Transverse colon (tissue), 4 donors: ENCODE measurements at regions not wholly inside any gene's neighbourhood (a gene's known extent, or its start where the extent isn't known, plus 50 kb on each side); places are given as distances from the start of the nearest gene placed in this dataset.

Experiments
- DNase-seq: peaks from one replicate; pipeline ENCODE4 v3.0.0-alpha.2; 2019
- H3K27ac ChIP-seq, 4 donors: fragments of 200-600 bp; sonication (generic); 2 replicates each; pipeline ENCODE4 v1.5.1; 2016 to 2018; ENCODE audit warnings: inconsistent platforms in 4 of 4
- H3K27me3 ChIP-seq: fragments of 200-600 bp; sonication (generic); 2 replicates; pipeline ENCODE4 v1.5.1; 2017; ENCODE audit warnings: inconsistent platforms
- H3K36me3 ChIP-seq, 4 donors: fragments of 200-600 bp; sonication (generic); 2 replicates each; pipeline ENCODE4 v1.5.1; 2017 to 2019; ENCODE audit warnings: inconsistent platforms in 4 of 4
- H3K4me1 ChIP-seq, 4 donors: fragments of 200-600 bp; sonication (generic); 2 replicates each; pipeline ENCODE4 v1.5.1; 2017 to 2020; ENCODE audit warnings: inconsistent platforms in 4 of 4
- H3K4me3 ChIP-seq, 4 donors: fragments of 200-600 bp; sonication (generic); 1 replicate in 1 of 4; 2 replicates in 3 of 4; pipeline versions ENCODE4 v1.5.1 to v1.6.1; 2017 to 2019; ENCODE audit warnings: inconsistent platforms in 4 of 4
- H3K9me3 ChIP-seq, 2 donors: fragments of 200-600 bp; sonication (generic); 2 replicates each; pipeline ENCODE4 v1.5.1; 2017 to 2019; ENCODE audit warnings: inconsistent platforms in 2 of 2
- CTCF ChIP-seq, 5 experiments: fragments of 200-600 bp in 3 of 5; fragments of 450-650 bp in 2 of 5; sonication (generic) in 3 of 5; IDR thresholded peaks; 1 replicate in 2 of 5; 2 replicates in 3 of 5; pipeline ENCODE4 v1.5.1; 2016 to 2017; ENCODE audit warnings: antibody characterized with exemption in 5 of 5, inconsistent platforms in 3 of 5, mild to moderate bottlenecking in 2 of 5, moderate library complexity in 1 of 5
- EP300 ChIP-seq: sonication (generic); formaldehyde crosslinking; IDR thresholded peaks from one replicate; pipeline ENCODE4 v1.6.1; 2017; ENCODE audit warnings: antibody characterized with exemption, low read depth
- POLR2A ChIP-seq: fragments of 450-650 bp; IDR thresholded peaks from one replicate; pipeline ENCODE4 v1.6.1; 2016; ENCODE audit warnings: antibody characterized with exemption, mild to moderate bottlenecking, moderate library complexity
- POLR2AphosphoS5 ChIP-seq, 3 donors: sonication (generic); formaldehyde crosslinking; IDR thresholded peaks; one replicate each; pipeline ENCODE4 v1.6.1; 2016; ENCODE audit warnings: antibody characterized with exemption in 3 of 3
- WGBS, 2 donors: methylation state at CpG; one replicate each; pipeline ENCODE4 v1.1.5; 2018; ENCODE audit warnings: low coverage in 1 of 2; 5-methylcytosine and 5-hydroxymethylcytosine counted together
- in situ Hi-C, 4 donors: fragments of 200-750 bp; cut with MboI; loops; one replicate each; pipeline versions ENCODE4 v1.15.0 to v1.15.1; 2017; ENCODE audit warnings: low sequenced_read_pairs in 3 of 4, low pct_ligation_motif_present in 1 of 4, low pct_unique_long_range_greater_than_20kb in 1 of 4
- intact Hi-C: fragments of 100-400 bp; cut with DNase I; formaldehyde crosslinking; loops from one replicate; pipeline ENCODE4 v1.15.1; 2023; ENCODE audit warnings: low total_unique reads

DNA sequence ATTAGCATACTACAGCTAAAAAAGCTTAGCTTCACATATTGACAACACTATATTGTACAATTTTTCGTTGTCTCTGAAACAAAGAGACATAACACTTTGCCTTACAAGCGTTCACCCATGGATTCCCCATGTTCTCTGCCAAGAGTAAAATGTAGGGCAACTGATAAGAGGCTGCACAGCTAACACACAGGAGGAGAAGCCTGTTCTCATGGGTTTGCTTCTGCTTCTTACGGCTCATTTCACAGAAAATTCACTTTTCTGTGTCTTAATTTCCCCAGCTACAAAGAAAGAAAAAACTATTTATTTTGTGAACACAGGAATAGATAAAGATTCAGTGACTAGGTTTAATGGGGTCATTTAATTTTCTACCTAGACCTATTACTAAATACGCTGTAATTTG lies 182.8 kb upstream of the DLGAP1 start:
- in situ Hi-C loops (no loop called here), intact Hi-C loops (no loop called here)
- Histone ChIP-seq H3K36me3 (no peaks in the 10 kb centered on the region), H3K9me3 (peaks cover 4 to 5% of the 10 kb centered on the region in 2 donors), H3K27me3 (no peaks in the 10 kb centered on the region), H3K4me1 (no peaks in the 10 kb centered on the region), H3K27ac (no peak overlapping the region), H3K4me3 (no peak overlapping the region)
- no peak for DNase-seq
- 55 to 80% methylated on average over 4 of the region's 4 CpGs for WGBS, 2 donors
- TF ChIP-seq POLR2A (no peak), EP300 (no peak), CTCF (IDR thresholded peaks at IDR 0.05) (no peak), POLR2AphosphoS5 (IDR thresholded peaks at IDR 0.05) (no peak)

GRCh38 chr18:4636967-4637366 lies 181.9 kb upstream of the DLGAP1 start:
- no peak overlapping the region for H3K4me3 ChIP-seq
- no peaks in the 10 kb centered on the region for H3K36me3 ChIP-seq
- peaks cover 4 to 5% of the 10 kb centered on the region in 2 donors for H3K9me3 ChIP-seq
- H3K27ac ChIP-seq = no peak overlapping the region
- DNase-seq = no peak
- intact Hi-C loops = no loop called here
- 49 to 55% methylated on average over 2 to 4 of the region's 4 CpGs for WGBS, 2 donors
- no peak for TF ChIP-seq EP300
- in situ Hi-C loops = no loop called here
- no peaks in the 10 kb centered on the region for H3K4me1 ChIP-seq
- H3K27me3 ChIP-seq = no peaks in the 10 kb centered on the region

- H3K4me1 ChIP-seq = no peaks in the 10 kb centered on the region
- H3K4me3 ChIP-seq = no peak overlapping the region
- peaks cover 4 to 5% of the 10 kb centered on the region in 2 donors for H3K9me3 ChIP-seq
- intact Hi-C loops = no loop called here
- no peaks in the 10 kb centered on the region for H3K36me3 ChIP-seq
- no peak for DNase-seq
- no peak overlapping the region for H3K27ac ChIP-seq
- no peak for TF ChIP-seq POLR2AphosphoS5 (IDR thresholded peaks at IDR 0.05)
- TF ChIP-seq EP300 = no peak
- TF ChIP-seq POLR2A = no peak
- TF ChIP-seq CTCF (IDR thresholded peaks at IDR 0.05) = no peak
- WGBS, 2 donors = 60 to 86% methylated on average over 1 to 6 of the region's 6 CpGs
- in situ Hi-C loops = no loop called here
- no peaks in the 10 kb centered on the region for H3K27me3 ChIP-seq
These were observed 176.1 kb upstream of the DLGAP1 start for GRCh38 chr18:4631239-4631638.

DNA sequence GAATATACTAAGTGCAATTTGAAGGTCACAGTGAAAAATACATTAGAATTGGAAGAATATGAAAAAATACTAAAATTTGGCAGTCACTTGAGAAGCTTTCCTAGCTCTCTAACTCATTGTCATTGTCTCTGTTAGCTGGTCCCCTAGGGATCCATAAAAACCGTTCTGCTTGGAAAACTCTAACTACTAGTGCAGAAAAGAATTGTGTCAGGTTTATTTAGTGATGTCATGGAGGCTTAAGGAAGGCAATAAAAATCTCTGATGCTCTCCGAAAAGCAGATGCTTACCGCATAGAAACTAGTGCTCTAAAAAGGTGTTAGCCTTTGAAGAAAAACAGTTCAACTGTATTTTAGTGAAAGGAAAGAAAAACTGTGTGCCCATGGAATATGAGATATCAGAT lies 150.1 kb upstream of the DLGAP1 start:
- in situ Hi-C loops (no loop called here), intact Hi-C loops (no loop called here)
- TF ChIP-seq CTCF (IDR thresholded peaks at IDR 0.05) (no peak), POLR2A (no peak), EP300 (no peak), POLR2AphosphoS5 (IDR thresholded peaks at IDR 0.05) (no peak)

GRCh38 chr18:4603955-4604354 lies 148.8 kb upstream of the DLGAP1 start:
- Histone ChIP-seq H3K9me3 (no peaks in the 10 kb centered on the region), H3K4me1 (no peaks in the 10 kb centered on the region), H3K4me3 (no peak overlapping the region), H3K27ac (no peak overlapping the region), H3K27me3 (no peaks in the 10 kb centered on the region), H3K36me3 (no peaks in the 10 kb centered on the region)
- no peak for DNase-seq
- in situ Hi-C loops = no loop called here
- intact Hi-C loops = no loop called here
- 82 to 86% methylated on average over 5 to 7 of the region's 7 CpGs for WGBS, 2 donors
- TF ChIP-seq CTCF (IDR thresholded peaks at IDR 0.05) = no peak

More for the DNA sequence above, 150.1 kb upstream of the DLGAP1 start:
- Histone ChIP-seq H3K27me3 (no peaks in the 10 kb centered on the region), H3K9me3 (no peaks in the 10 kb centered on the region), H3K4me3 (no peak overlapping the region), H3K36me3 (no peaks in the 10 kb centered on the region), H3K4me1 (no peaks in the 10 kb centered on the region), H3K27ac (no peak overlapping the region)
- no peak for DNase-seq
- WGBS, 2 donors = 18 to 24% methylated on average over 3 of the region's 3 CpGs
